ENCODE measurements at regions not wholly inside any gene's neighbourhood (a gene's known extent, or its start where the extent isn't known, plus 50 kb on each side); places are given as distances from the start of the nearest gene placed in this dataset.
A peak's percentile ranks its signal among the peaks of the same experiment; 100 is the strongest.

GRCh38 chrX:111007238-111007637, 88.8 kb upstream of the PAK3 start:
- no peak overlapping the region for H3K4me3 ChIP-seq (ENCODE audit: low read length)

GRCh38 chrX:111006116-111006515, 89.9 kb upstream of the PAK3 start:
- Histone ChIP-seq H3K27me3 (ENCODE audit: insufficient read depth, low read depth, low read length) (no peaks in the 10 kb centered on the region), H3K4me3 (ENCODE audit: low read length) (no peak overlapping the region), H3K4me2 (ENCODE audit: low read length) (no peak overlapping the region), H3K79me2 (replicated peaks; ENCODE audit: insufficient read depth, low read length) (no peaks in the 10 kb centered on the region), H4K20me1 (ENCODE audit: insufficient read depth) (no peaks in the 10 kb centered on the region), H2AFZ (ENCODE audit: low read depth, low read length) (no peak overlapping the region), H3F3A (ENCODE audit: insufficient read depth, low read length, poor library complexity, severe bottlenecking) (no peaks in the 10 kb centered on the region), H3K9me3 (ENCODE audit: low read length) (no peaks in the 10 kb centered on the region), H3K9ac (ENCODE audit: low read length) (no peak overlapping the region), H3K27ac (ENCODE audit: low read length) (no peak overlapping the region), H3K9me2 (ENCODE audit: insufficient read depth, low read length) (no peaks in the 10 kb centered on the region), H3K36me3 (ENCODE audit: insufficient read depth, low read length) (no peaks in the 10 kb centered on the region)
- no peak for TF ChIP-seq REST (IDR thresholded peaks at IDR 0.05; ENCODE audit: borderline replicate concordance)
- TF ChIP-seq SMC3 (conservative IDR thresholded peaks at IDR 0.05; ENCODE audit: poor library complexity) = no peak
- TF ChIP-seq TAF1 (IDR thresholded peaks at IDR 0.05; ENCODE audit: low read depth) = no peak
- no peak for TF ChIP-seq CTCF (IDR thresholded peaks at IDR 0.05; ENCODE audit: poor library complexity, severe bottlenecking)
- TF ChIP-seq POLR2AphosphoS5 (IDR thresholded peaks at IDR 0.05) = no peak
- no peak for TF ChIP-seq EP300 (conservative IDR thresholded peaks at IDR 0.05; ENCODE audit: poor library complexity, severe bottlenecking)

More at GRCh38 chrX:111007238-111007637, 88.8 kb upstream of the PAK3 start:
- Histone ChIP-seq H3K9ac (ENCODE audit: low read length) (no peak overlapping the region), H3F3A (ENCODE audit: insufficient read depth, low read length, poor library complexity, severe bottlenecking) (no peaks in the 10 kb centered on the region), H3K27ac (ENCODE audit: low read length) (peak overlapping the region; percentile 68), H3K36me3 (ENCODE audit: insufficient read depth, low read length) (no peaks in the 10 kb centered on the region), H2AFZ (ENCODE audit: low read depth, low read length) (no peak overlapping the region), H4K20me1 (ENCODE audit: insufficient read depth) (no peaks in the 10 kb centered on the region), H3K4me2 (ENCODE audit: low read length) (no peak overlapping the region), H3K9me2 (ENCODE audit: insufficient read depth, low read length) (no peaks in the 10 kb centered on the region), H3K9me3 (ENCODE audit: low read length) (no peaks in the 10 kb centered on the region), H3K79me2 (replicated peaks; ENCODE audit: insufficient read depth, low read length) (no peaks in the 10 kb centered on the region), H3K27me3 (ENCODE audit: insufficient read depth, low read depth, low read length) (no peaks in the 10 kb centered on the region)
- no peak for TF ChIP-seq EP300 (conservative IDR thresholded peaks at IDR 0.05; ENCODE audit: poor library complexity, severe bottlenecking)
- TF ChIP-seq REST (IDR thresholded peaks at IDR 0.05; ENCODE audit: borderline replicate concordance) = no peak
- TF ChIP-seq EZH2 (IDR thresholded peaks at IDR 0.05; ENCODE audit: borderline replicate concordance, insufficient read depth, low read length, poor library complexity, severe bottlenecking) = no peak
- no peak for TF ChIP-seq SMC3 (conservative IDR thresholded peaks at IDR 0.05; ENCODE audit: poor library complexity)
- no peak for TF ChIP-seq RAD21 (conservative IDR thresholded peaks at IDR 0.05)
- no peak for TF ChIP-seq CTCF (IDR thresholded peaks at IDR 0.05; ENCODE audit: poor library complexity, severe bottlenecking)
- no peak for TF ChIP-seq TAF1 (IDR thresholded peaks at IDR 0.05; ENCODE audit: low read depth)
- no peak for TF ChIP-seq POLR2AphosphoS5 (IDR thresholded peaks at IDR 0.05)

Measured in neural cell (in vitro differentiated cells).